Adrenal gland (tissue), 5 donors: ENCODE measurements at regions not wholly inside any gene's neighbourhood (a gene's known extent, or its start where the extent isn't known, plus 50 kb on each side); places are given as distances from the start of the nearest gene placed in this dataset.

Experiments used
- CTCF ChIP-seq, 6 experiments: fragments of 450-650 bp in 4 of 6; fragments of 200-600 bp in 2 of 6; sonication (generic) in 1 of 6; IDR thresholded peaks; 1 replicate in 5 of 6; 2 replicates in 1 of 6; pipeline versions ENCODE4 v1.5.1 to v1.8.0; 2016 to 2021; ENCODE audit warnings: antibody characterized with exemption in 6 of 6, mild to moderate bottlenecking in 2 of 6, moderate library complexity in 1 of 6
- POLR2A ChIP-seq, 2 donors: fragments of 450-650 bp; IDR thresholded peaks; one replicate each; pipeline ENCODE4 v1.6.1; 2017; ENCODE audit warnings: antibody characterized with exemption in 2 of 2, mild to moderate bottlenecking in 2 of 2, moderate library complexity in 1 of 2
- donor health status: DM: no; HTN: no; CAD: no.

- TF ChIP-seq POLR2A (IDR thresholded peaks at IDR 0.05), result no peak
- no peak for TF ChIP-seq CTCF (IDR thresholded peaks at IDR 0.05)
Measured at GRCh38 chr15:69824075-69824876, 273.4 kb downstream of the TLE3 start.
